ENCODE measurements at regions not wholly inside any gene's neighbourhood (a gene's known extent, or its start where the extent isn't known, plus 50 kb on each side); places are given as distances from the start of the nearest gene placed in this dataset.

DNA sequence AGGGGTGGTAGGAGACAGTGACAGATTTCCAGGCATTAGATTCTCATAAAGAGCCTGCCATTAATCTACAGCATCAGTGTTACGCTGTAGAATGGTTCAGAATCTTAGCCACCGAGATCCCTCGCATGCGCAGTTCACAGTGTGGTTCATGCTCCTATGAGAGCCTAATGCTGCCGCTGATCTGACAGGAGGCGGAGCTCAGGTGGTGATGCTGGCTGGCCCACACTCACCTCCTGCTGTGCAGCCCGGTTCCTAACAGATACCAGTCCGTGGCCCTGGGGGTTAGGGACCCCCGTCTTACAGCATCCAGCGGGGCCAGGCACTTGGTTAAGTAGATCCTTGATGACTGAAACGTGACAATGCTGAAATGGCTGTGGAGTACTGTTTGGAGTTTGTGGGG lies 163.6 kb upstream of the C1orf21 start:
- H3K27ac ChIP-seq = no peak overlapping the region
- intact Hi-C loops (cut with DNase I) = loop anchor here (5.0 kb wide), 1 partner anchor 146 kb away; no protein-coding TSS in a partner anchor
- DNase-seq = no peak
- H3K4me3 ChIP-seq = no peak overlapping the region
- no peaks in the 10 kb centered on the region for H3K27me3 ChIP-seq (ENCODE audit: low read depth)
- peak in 1 of 2 donors; percentile 47 for ATAC-seq
- TF ChIP-seq CTCF (IDR thresholded peaks at IDR 0.05) = no peak
- H3K36me3 ChIP-seq = no peaks in the 10 kb centered on the region
- H3K9me3 ChIP-seq = no peaks in the 10 kb centered on the region
- no peaks in the 10 kb centered on the region for H3K4me1 ChIP-seq

- ATAC-seq (no peak), DNase-seq (no peak)
Observed at GRCh38 chr1:184225283-184226099, 161.3 kb upstream of the C1orf21 start.

DNA sequence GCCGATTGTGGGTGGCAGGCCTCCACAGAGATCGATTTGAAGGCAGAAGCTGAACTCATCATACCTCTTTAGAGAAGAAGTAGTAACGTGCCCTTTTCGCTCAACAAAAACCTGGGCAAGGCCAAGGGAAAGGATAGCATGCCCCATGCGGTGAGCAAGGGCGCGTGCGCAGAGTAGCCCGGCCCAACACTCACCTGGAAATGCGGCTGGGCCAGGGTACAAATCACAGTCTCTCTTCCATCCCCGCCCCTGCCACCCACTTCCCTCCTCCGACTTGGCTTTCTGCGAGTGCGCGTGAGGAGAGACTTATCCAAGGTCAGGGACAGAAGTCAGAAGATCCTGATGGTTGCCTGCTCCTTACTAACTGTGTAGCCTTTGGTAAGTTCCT lies 160.7 kb upstream of the C1orf21 start:
- intact Hi-C loops (cut with DNase I) = no loop called here
- H3K4me1 ChIP-seq = no peaks in the 10 kb centered on the region

More at GRCh38 chr1:184225283-184226099, 161.3 kb upstream of the C1orf21 start:
- intact Hi-C loops (cut with DNase I) = no loop called here
- H3K27ac ChIP-seq = no peak overlapping the region
- no peak for TF ChIP-seq CTCF (IDR thresholded peaks at IDR 0.05)
- no peak overlapping the region for H3K4me3 ChIP-seq
- no peaks in the 10 kb centered on the region for H3K27me3 ChIP-seq (ENCODE audit: low read depth)
- no peaks in the 10 kb centered on the region for H3K4me1 ChIP-seq
- H3K36me3 ChIP-seq = no peaks in the 10 kb centered on the region
- no peaks in the 10 kb centered on the region for H3K9me3 ChIP-seq

GRCh38 chr1:184228558-184228957 lies 158.3 kb upstream of the C1orf21 start:
- Histone ChIP-seq H3K4me1 (no peaks in the 10 kb centered on the region), H3K9me3 (no peaks in the 10 kb centered on the region), H3K36me3 (no peaks in the 10 kb centered on the region), H3K27me3 (ENCODE audit: low read depth) (no peaks in the 10 kb centered on the region), H3K4me3 (no peak overlapping the region), H3K27ac (no peak overlapping the region)
- ATAC-seq = no peak
- DNase-seq = no peak
- intact Hi-C loops (cut with DNase I) = no loop called here
- TF ChIP-seq CTCF (IDR thresholded peaks at IDR 0.05) = no peak

More for the DNA sequence above, 160.7 kb upstream of the C1orf21 start:
- TF ChIP-seq CTCF (IDR thresholded peaks at IDR 0.05) = no peak
- no peak overlapping the region for H3K4me3 ChIP-seq
- H3K27me3 ChIP-seq (ENCODE audit: low read depth) = no peaks in the 10 kb centered on the region
- no peaks in the 10 kb centered on the region for H3K36me3 ChIP-seq
- ATAC-seq = no peak
- no peaks in the 10 kb centered on the region for H3K9me3 ChIP-seq
- DNase-seq = no peak
- no peak overlapping the region for H3K27ac ChIP-seq

- no peak overlapping the region for H3K4me3 ChIP-seq
- peaks cover 7% of the 10 kb centered on the region for H3K4me1 ChIP-seq
- H3K27me3 ChIP-seq (ENCODE audit: low read depth) = no peaks in the 10 kb centered on the region
- no peak overlapping the region for H3K27ac ChIP-seq
- intact Hi-C loops (cut with DNase I) = no loop called here
- H3K36me3 ChIP-seq = no peaks in the 10 kb centered on the region
- TF ChIP-seq CTCF (IDR thresholded peaks at IDR 0.05) = no peak
- ATAC-seq (no peak), DNase-seq (no peak)
- no peaks in the 10 kb centered on the region for H3K9me3 ChIP-seq
Observed at GRCh38 chr1:184237588-184237987, 149.2 kb upstream of the C1orf21 start.
